OCI-LY1 (cell line): ENCODE measurements at regions not wholly inside any gene's neighbourhood (a gene's known extent, or its start where the extent isn't known, plus 50 kb on each side); places are given as distances from the start of the nearest gene placed in this dataset.

Source experiments
- H2AFZ ChIP-seq: fragments of 200-600 bp; sonication (generic), shearing (Covaris generic); 2 replicates; pipeline ENCODE4 v1.6.0; 2014; ENCODE audit warnings: antibody characterized with exemption, mild to moderate bottlenecking, low read length
- H3F3A ChIP-seq: fragments of 200-600 bp; sonication (generic), shearing (Covaris generic); 2 replicates; pipeline ENCODE4 v1.6.0; 2014; ENCODE audit warnings: mild to moderate bottlenecking, antibody characterized with exemption, low read length, moderate library complexity; ENCODE audit not compliant: insufficient read depth
- H3K27ac ChIP-seq: fragments of 200-600 bp; sonication (generic); 2 replicates; pipeline ENCODE4 v1.5.1; 2014; ENCODE audit warnings: low read length, mixed run types, mild to moderate bottlenecking, low read depth; ENCODE audit not compliant: poor library complexity, severe bottlenecking
- H3K27me3 ChIP-seq: fragments of 200-600 bp; sonication (generic); 2 replicates; pipeline ENCODE4 v1.6.0; 2014; ENCODE audit warnings: antibody characterized with exemption, mild to moderate bottlenecking, low read length, moderate library complexity; ENCODE audit not compliant: insufficient read depth
- H3K36me3 ChIP-seq: fragments of 200-600 bp; sonication (generic); 2 replicates; pipeline ENCODE4 v1.6.1; 2014; ENCODE audit warnings: mild to moderate bottlenecking, antibody characterized with exemption, low read length, moderate library complexity, mixed read lengths; ENCODE audit not compliant: insufficient read depth
- H3K4me1 ChIP-seq: fragments of 200-600 bp; sonication (generic); 2 replicates; pipeline ENCODE4 v1.5.1; 2014; ENCODE audit warnings: mild to moderate bottlenecking, low read length, moderate library complexity; ENCODE audit not compliant: insufficient read depth, severe bottlenecking
- H3K4me2 ChIP-seq: fragments of 200-600 bp; sonication (generic), shearing (Covaris generic); 2 replicates; pipeline ENCODE4 v1.6.1; 2014; ENCODE audit warnings: low read length
- H3K4me3 ChIP-seq: fragments of 200-600 bp; sonication (generic); 2 replicates; pipeline ENCODE4 v1.5.1; 2014; ENCODE audit warnings: low read length, low read depth, mild to moderate bottlenecking, mixed read lengths; ENCODE audit not compliant: poor library complexity, severe bottlenecking
- H3K79me2 ChIP-seq: fragments of 200-600 bp; shearing (Covaris generic); 2 replicates; pipeline ENCODE4 v1.6.1; 2016; ENCODE audit warnings: mixed run types, low read length, mixed read lengths; ENCODE audit not compliant: insufficient read depth
- H3K9ac ChIP-seq: fragments of 200-600 bp; sonication (generic), shearing (Covaris generic); 2 replicates; pipeline ENCODE4 v1.6.1; 2014; ENCODE audit warnings: mild to moderate bottlenecking, low read length, mixed read lengths
- H3K9me2 ChIP-seq: fragments of 200-600 bp; sonication (generic), shearing (Covaris generic); 2 replicates; pipeline ENCODE4 v1.6.1; 2014; ENCODE audit warnings: low read depth, mild to moderate bottlenecking, low read length, mixed read lengths
- H3K9me3 ChIP-seq: fragments of 200-600 bp; shearing (Covaris generic); 2 replicates; pipeline ENCODE4 v1.6.1; 2014; ENCODE audit warnings: low read length, mixed read lengths
- H4K20me1 ChIP-seq: fragments of 200-600 bp; sonication (generic), shearing (Covaris generic); 2 replicates; pipeline ENCODE4 v1.6.0; 2016; ENCODE audit warnings: mild to moderate bottlenecking, low read length; ENCODE audit not compliant: insufficient read depth
- CTCF ChIP-seq: fragments of 200-600 bp; sonication (generic), shearing (Covaris generic); IDR thresholded peaks from 2 replicates; pipeline ENCODE4 v1.5.1; 2017; ENCODE audit warnings: mild to moderate bottlenecking, antibody characterized with exemption, low read length, moderate library complexity, mixed read lengths
- EZH2 ChIP-seq: fragments of 200-600 bp; sonication (generic), shearing (Covaris generic); IDR thresholded peaks from 2 replicates; pipeline ENCODE4 v1.8.0; 2017; ENCODE audit warnings: borderline replicate concordance, mixed run types, mild to moderate bottlenecking, antibody characterized with exemption, low read length, moderate library complexity, mixed read lengths

GRCh38 chr13:109843695-109844094 lies 57.3 kb upstream of the IRS2 start:
- Histone ChIP-seq H2AFZ (no peak overlapping the region), H3F3A (no peaks in the 10 kb centered on the region)

DNA sequence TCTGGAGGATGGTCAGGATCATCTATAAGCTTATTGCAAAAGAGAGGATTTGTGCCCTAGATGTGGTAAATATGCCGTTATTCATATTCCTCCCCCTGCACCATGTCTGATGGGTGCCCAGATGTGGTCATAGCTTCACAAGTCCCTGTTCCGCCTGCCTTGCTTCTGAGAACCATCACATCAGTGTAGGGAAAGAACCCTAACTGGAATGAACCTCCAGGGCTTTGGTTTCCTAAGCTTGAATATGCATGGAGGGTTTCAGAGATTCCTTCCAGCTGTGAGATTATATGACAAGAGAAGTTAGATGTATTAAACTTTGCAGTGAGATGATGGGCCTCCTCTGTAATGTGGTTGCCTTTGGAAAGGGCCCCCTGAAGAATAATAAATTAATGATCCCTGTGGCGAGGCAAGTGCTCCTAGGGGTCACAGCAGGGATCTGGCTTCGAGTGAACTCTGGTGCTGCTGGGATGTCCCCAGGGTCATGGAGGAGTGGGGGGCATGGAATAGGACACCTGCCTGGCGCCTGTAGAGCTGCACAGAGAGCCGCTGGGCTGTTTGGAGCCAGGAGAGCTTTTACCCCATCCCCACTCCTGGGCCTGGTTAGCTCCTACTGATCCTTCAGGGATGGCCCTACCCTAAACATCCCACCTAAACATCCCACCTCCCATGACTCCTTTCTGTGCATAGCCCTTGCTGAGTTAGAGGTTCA lies 56.0 kb upstream of the IRS2 start:
- no peak overlapping the region for H3K4me3 ChIP-seq
- H3K4me2 ChIP-seq, result no peak overlapping the region
- no peaks in the 10 kb centered on the region for H3K9me2 ChIP-seq
- no peaks in the 10 kb centered on the region; the same call in 1 of the 2 replicates for H3K27me3 ChIP-seq
- no peaks in the 10 kb centered on the region for H3F3A ChIP-seq
- H3K27ac ChIP-seq, result no peak overlapping the region
- TF ChIP-seq CTCF, result no peak
- TF ChIP-seq EZH2, result no peak
- H3K36me3 ChIP-seq, result no peaks in the 10 kb centered on the region
- no peak overlapping the region for H2AFZ ChIP-seq
- no peaks in the 10 kb centered on the region for H4K20me1 ChIP-seq
- H3K9ac ChIP-seq, result no peak overlapping the region
- no peaks in the 10 kb centered on the region for H3K4me1 ChIP-seq
- H3K9me3 ChIP-seq, result no peaks in the 10 kb centered on the region
- H3K79me2 ChIP-seq, result no peaks in the 10 kb centered on the region

More at GRCh38 chr13:109843695-109844094, 57.3 kb upstream of the IRS2 start:
- no peaks in the 10 kb centered on the region for H3K9me3 ChIP-seq
- no peak overlapping the region for H3K9ac ChIP-seq
- H3K79me2 ChIP-seq, result no peaks in the 10 kb centered on the region
- no peaks in the 10 kb centered on the region for H3K36me3 ChIP-seq
- TF ChIP-seq EZH2 (no peak), CTCF (no peak)
- H4K20me1 ChIP-seq, result no peaks in the 10 kb centered on the region
- no peak overlapping the region for H3K4me2 ChIP-seq
- H3K27me3 ChIP-seq, result no peaks in the 10 kb centered on the region; the same call in 1 of the 2 replicates
- no peak overlapping the region for H3K27ac ChIP-seq
- H3K4me3 ChIP-seq, result no peak overlapping the region
- no peaks in the 10 kb centered on the region for H3K9me2 ChIP-seq
- H3K4me1 ChIP-seq, result no peaks in the 10 kb centered on the region

GRCh38 chr13:109840893-109841287 lies 54.5 kb upstream of the IRS2 start:
- no peaks in the 10 kb centered on the region for H3K9me3 ChIP-seq
- H3F3A ChIP-seq, result no peaks in the 10 kb centered on the region
- H4K20me1 ChIP-seq, result no peaks in the 10 kb centered on the region
- H3K9ac ChIP-seq, result no peak overlapping the region
- H3K36me3 ChIP-seq, result no peaks in the 10 kb centered on the region
- no peaks in the 10 kb centered on the region for H3K9me2 ChIP-seq
- no peaks in the 10 kb centered on the region; the same call in 1 of the 2 replicates for H3K27me3 ChIP-seq
- H3K79me2 ChIP-seq, result no peaks in the 10 kb centered on the region
- no peak overlapping the region for H2AFZ ChIP-seq
- no peaks in the 10 kb centered on the region for H3K4me1 ChIP-seq
- no peak overlapping the region for H3K4me2 ChIP-seq
- no peak overlapping the region for H3K4me3 ChIP-seq
- H3K27ac ChIP-seq, result no peak overlapping the region
- TF ChIP-seq EZH2, result no peak
- TF ChIP-seq CTCF, result no peak
